RWPE2 (cell line): ENCODE measurements at regions not wholly inside any gene's neighbourhood (a gene's known extent, or its start where the extent isn't known, plus 50 kb on each side); places are given as distances from the start of the nearest gene placed in this dataset.
"Not testable (repeated sequence)": the region's sequence is repeated elsewhere in the genome, so short reads cannot be mapped to it uniquely, and the experiment has no call there.

Source experiments
- ATAC-seq: fragments of 200-7000 bp; cut with Tn5 transposase; 3 replicates; pipeline ENCODE4 v1.9.1; 2021; ENCODE audit warnings: low read depth
- DNase-seq: peaks from one replicate; pipeline ENCODE4 v3.0.0-alpha.2; 2020; ENCODE audit warnings: low spot score
- H3K27ac ChIP-seq: fragments of 450-650 bp; 2 replicates; pipeline ENCODE4 v1.5.1; 2017; ENCODE audit warnings: mild to moderate bottlenecking; ENCODE audit not compliant: poor library complexity, severe bottlenecking
- H3K27me3 ChIP-seq: fragments of 250-450 bp; sonication (Bioruptor Pico); 2 replicates; pipeline ENCODE4 v1.5.1; 2021; ENCODE audit warnings: mild to moderate bottlenecking, moderate library complexity; ENCODE audit not compliant: insufficient read depth, poor library complexity, severe bottlenecking
- H3K36me3 ChIP-seq: fragments of 250-450 bp; sonication (Bioruptor Pico); 2 replicates; pipeline ENCODE4 v1.5.1; 2020; ENCODE audit warnings: low read depth, mild to moderate bottlenecking, moderate library complexity
- H3K4me1 ChIP-seq: fragments of 250-450 bp; sonication (Bioruptor Pico); 2 replicates; pipeline ENCODE4 v1.5.1; 2021; ENCODE audit warnings: mild to moderate bottlenecking, moderate library complexity; ENCODE audit not compliant: insufficient read depth, poor library complexity, severe bottlenecking
- H3K4me3 ChIP-seq: fragments of 250-450 bp; sonication (Bioruptor Pico); 2 replicates; pipeline ENCODE4 v1.5.1; 2021; ENCODE audit warnings: mild to moderate bottlenecking, moderate library complexity; ENCODE audit not compliant: severe bottlenecking
- H3K9me3 ChIP-seq: fragments of 250-450 bp; sonication (Bioruptor Pico); 2 replicates; pipeline ENCODE4 v1.5.1; 2021; ENCODE audit warnings: mild to moderate bottlenecking, moderate library complexity; ENCODE audit not compliant: severe bottlenecking
- TF ChIP-seq, protein P1 (sequence below): fragments of 450-650 bp; IDR thresholded peaks from one replicate; pipeline ENCODE4 v1.5.1; 2017; ENCODE audit warnings: mild to moderate bottlenecking, moderate library complexity; ENCODE audit not compliant: poor library complexity, severe bottlenecking

GRCh38 chr4:173626277-173626676 is 96.2 kb upstream of the HAND2 start:
- no peak for DNase-seq
- TF ChIP-seq, protein P1, sequence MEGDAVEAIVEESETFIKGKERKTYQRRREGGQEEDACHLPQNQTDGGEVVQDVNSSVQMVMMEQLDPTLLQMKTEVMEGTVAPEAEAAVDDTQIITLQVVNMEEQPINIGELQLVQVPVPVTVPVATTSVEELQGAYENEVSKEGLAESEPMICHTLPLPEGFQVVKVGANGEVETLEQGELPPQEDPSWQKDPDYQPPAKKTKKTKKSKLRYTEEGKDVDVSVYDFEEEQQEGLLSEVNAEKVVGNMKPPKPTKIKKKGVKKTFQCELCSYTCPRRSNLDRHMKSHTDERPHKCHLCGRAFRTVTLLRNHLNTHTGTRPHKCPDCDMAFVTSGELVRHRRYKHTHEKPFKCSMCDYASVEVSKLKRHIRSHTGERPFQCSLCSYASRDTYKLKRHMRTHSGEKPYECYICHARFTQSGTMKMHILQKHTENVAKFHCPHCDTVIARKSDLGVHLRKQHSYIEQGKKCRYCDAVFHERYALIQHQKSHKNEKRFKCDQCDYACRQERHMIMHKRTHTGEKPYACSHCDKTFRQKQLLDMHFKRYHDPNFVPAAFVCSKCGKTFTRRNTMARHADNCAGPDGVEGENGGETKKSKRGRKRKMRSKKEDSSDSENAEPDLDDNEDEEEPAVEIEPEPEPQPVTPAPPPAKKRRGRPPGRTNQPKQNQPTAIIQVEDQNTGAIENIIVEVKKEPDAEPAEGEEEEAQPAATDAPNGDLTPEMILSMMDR, result no peak
- no peak for ATAC-seq
- Histone ChIP-seq H3K27ac (no peak overlapping the region), H3K4me1 (no peaks in the 10 kb centered on the region), H3K4me3 (no peak overlapping the region), H3K36me3 (no peaks in the 10 kb centered on the region), H3K27me3 (no peaks in the 10 kb centered on the region), H3K9me3 (peaks cover 6% of the 10 kb centered on the region)

DNA sequence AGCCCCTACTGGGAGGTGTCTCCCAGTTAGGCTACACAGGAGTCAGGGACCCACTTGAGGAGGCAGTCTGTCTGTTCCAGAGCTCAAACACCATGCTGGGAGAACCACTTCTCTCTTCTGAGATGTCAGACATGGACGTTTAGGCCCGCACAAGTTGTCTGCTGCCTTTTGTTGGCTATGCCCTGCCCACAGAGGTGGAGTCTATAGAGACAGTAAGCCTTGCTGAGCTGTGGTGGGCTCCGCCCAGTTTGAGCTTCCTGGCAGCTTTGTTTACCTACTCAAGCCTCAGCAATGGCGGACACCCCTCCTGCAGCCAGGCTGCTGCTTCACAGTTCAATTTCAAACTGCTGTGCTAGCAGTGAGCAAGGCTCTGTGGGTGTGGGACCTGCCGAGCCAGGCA is 88.6 kb upstream of the HAND2 start:
- H3K4me1 ChIP-seq, H3K27ac ChIP-seq, DNase-seq, H3K27me3 ChIP-seq, H3K9me3 ChIP-seq, H3K36me3 ChIP-seq, H3K4me3 ChIP-seq, ATAC-seq: not testable (repeated sequence)

DNA sequence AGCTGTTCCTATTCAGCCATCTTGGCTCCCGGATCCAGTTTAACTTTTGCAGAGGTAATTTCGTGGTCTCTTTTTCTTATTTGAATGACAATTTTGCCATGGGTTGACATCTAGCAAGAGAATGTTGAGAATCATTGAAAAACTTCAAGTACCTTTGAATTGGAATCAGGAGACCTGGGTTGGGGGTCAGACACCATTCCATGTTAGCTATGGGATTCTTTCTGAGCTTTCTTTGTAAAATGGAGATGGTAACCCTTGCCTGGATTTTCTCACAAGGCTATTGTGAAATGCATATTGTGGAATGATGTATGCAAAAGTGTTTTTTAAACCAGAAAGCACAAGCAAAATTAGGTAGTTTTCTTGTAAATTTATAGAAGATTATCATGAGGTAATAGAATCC is 79.1 kb upstream of the HAND2 start:
- no peak for DNase-seq
- Histone ChIP-seq H3K27me3 (no peaks in the 10 kb centered on the region), H3K4me1 (no peaks in the 10 kb centered on the region), H3K4me3 (no peak overlapping the region), H3K36me3 (no peaks in the 10 kb centered on the region), H3K27ac (no peak overlapping the region), H3K9me3 (no peaks in the 10 kb centered on the region)
- TF ChIP-seq, protein P1, result no peak
- no peak for ATAC-seq

DNA sequence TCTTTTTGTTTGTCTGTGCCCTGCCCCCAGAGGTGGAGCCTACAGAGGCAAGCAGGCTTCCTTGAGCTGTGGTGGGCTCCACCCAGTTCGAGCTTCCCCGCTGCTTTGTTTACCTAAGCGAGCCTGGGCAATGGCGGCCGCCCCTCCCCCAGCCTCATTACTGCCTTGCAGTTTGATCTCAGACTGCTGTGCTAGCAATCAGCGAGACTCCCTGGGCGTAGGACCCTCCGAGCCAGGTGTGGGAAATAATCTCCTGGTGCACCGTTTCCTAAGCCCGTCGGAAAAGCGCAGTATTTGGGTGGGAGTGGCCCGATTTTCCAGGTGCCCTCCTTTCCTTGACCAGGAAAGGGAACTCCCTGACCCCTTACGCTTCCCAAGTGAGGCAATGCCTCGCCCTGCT is 78.6 kb upstream of the HAND2 start:
- not testable (repeated sequence) for H3K36me3 ChIP-seq, H3K9me3 ChIP-seq, DNase-seq, H3K27me3 ChIP-seq, H3K4me3 ChIP-seq, H3K27ac ChIP-seq, H3K4me1 ChIP-seq, ATAC-seq

DNA sequence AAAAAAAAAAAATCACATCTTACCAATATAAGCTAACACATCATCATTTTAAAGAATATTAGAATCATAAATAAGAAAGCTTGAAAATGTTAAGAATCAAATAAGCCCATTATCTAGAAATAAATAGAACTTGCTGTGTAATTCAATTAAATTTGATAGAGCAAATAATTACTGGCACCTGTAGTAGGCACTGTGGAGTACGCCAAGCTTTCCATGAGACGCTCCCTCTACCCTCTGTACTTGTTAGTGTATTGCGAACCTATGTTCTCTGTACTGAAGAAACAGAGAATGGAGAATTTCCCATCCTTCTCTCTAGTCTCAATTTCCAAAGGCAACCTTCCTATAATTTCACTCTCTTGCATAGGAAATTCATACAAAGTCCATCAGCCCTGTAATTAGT is 61.7 kb upstream of the HAND2 start:
- TF ChIP-seq, protein P1, result no peak
- no peak overlapping the region for H3K4me3 ChIP-seq
- no peak overlapping the region for H3K27ac ChIP-seq
- peaks cover 14% of the 10 kb centered on the region for H3K27me3 ChIP-seq
- no peak for ATAC-seq
- no peaks in the 10 kb centered on the region for H3K4me1 ChIP-seq
- DNase-seq, result no peak
- H3K36me3 ChIP-seq, result no peaks in the 10 kb centered on the region
- H3K9me3 ChIP-seq, result no peaks in the 10 kb centered on the region

GRCh38 chr4:173590697-173591096 is 60.7 kb upstream of the HAND2 start:
- TF ChIP-seq, protein P1, result no peak
- ATAC-seq, result no peak

More at GRCh38 chr4:173590697-173591096, 60.7 kb upstream of the HAND2 start:
- no peaks in the 10 kb centered on the region for H3K4me1 ChIP-seq
- no peaks in the 10 kb centered on the region for H3K36me3 ChIP-seq
- H3K9me3 ChIP-seq, result no peaks in the 10 kb centered on the region
- no peak overlapping the region for H3K27ac ChIP-seq
- H3K27me3 ChIP-seq, result peaks cover 18% of the 10 kb centered on the region
- H3K4me3 ChIP-seq, result no peak overlapping the region
- DNase-seq, result no peak
